ENCODE measurements at regions not wholly inside any gene's neighbourhood (a gene's known extent, or its start where the extent isn't known, plus 50 kb on each side); places are given as distances from the start of the nearest gene placed in this dataset.
A peak's percentile ranks its signal among the peaks of the same experiment; 100 is the strongest.

- Histone ChIP-seq H3K4me1 (ENCODE audit: control insufficient read depth in 2 of 2, insufficient read depth in 1 of 2, low read depth in 1 of 2, low read length in 2 of 2) (peaks cover 0 to 10% of the 10 kb centered on the region in 2 donors), H2BK12ac (ENCODE audit: low read length) (no peak overlapping the region)
- WGBS, 2 donors (ENCODE audit: extremely low coverage in 2 of 2, insufficient read length in 2 of 2, insufficient replicate concordance in 1 of 2): no CpG with 5 or more reads among the region's 7 CpGs
Observed at GRCh38 chr5:135108992-135109391, 75.0 kb upstream of the PITX1 start.

GRCh38 chr5:135108569-135108968, 74.5 kb upstream of the PITX1 start:
- Histone ChIP-seq H2AFZ (ENCODE audit: low read length) (no peak overlapping the region), H4K91ac (ENCODE audit: low read depth, low read length, poor library complexity) (no peak overlapping the region), H3K79me1 (ENCODE audit: low read depth, low read length) (no peaks in the 10 kb centered on the region), H2BK12ac (ENCODE audit: low read length) (no peak overlapping the region), H2BK120ac (ENCODE audit: low read depth, low read length) (no peak overlapping the region), H3K4me2 (ENCODE audit: insufficient read depth, low read length, poor library complexity, severe bottlenecking) (no peak overlapping the region), H3K27ac (replicated peaks; ENCODE audit: low read length) (no peak overlapping the region), H3K27me3 (ENCODE audit: control insufficient read depth in 3 of 3, insufficient read depth in 3 of 3, low read depth in 1 of 3, low read length in 3 of 3) (peaks cover 0 to 31% (median 0%) of the 10 kb centered on the region in 3 experiments), H4K8ac (ENCODE audit: low read depth, low read length) (no peak overlapping the region), H3K14ac (ENCODE audit: low read length) (no peak overlapping the region), H3K4ac (ENCODE audit: low read length) (no peak overlapping the region), H3K4me1 (ENCODE audit: control insufficient read depth in 2 of 2, insufficient read depth in 1 of 2, low read depth in 1 of 2, low read length in 2 of 2) (peaks cover 0 to 10% of the 10 kb centered on the region in 2 donors), H3K23ac (ENCODE audit: low read depth, low read length, poor library complexity) (no peak overlapping the region), H3K9ac (ENCODE audit: low read depth, low read length, poor library complexity) (no peak overlapping the region), H3K9me3 (replicated peaks in 1 of 2; ENCODE audit: control insufficient read depth in 2 of 2, insufficient read depth in 1 of 2, low read depth in 1 of 2, low read length in 2 of 2) (no peaks in the 10 kb centered on the region), H3K4me3 (ENCODE audit: low read length in 2 of 2) (no peak overlapping the region), H3K36me3 (replicated peaks in 1 of 2; ENCODE audit: control insufficient read depth in 2 of 2, insufficient read depth in 2 of 2, low read length in 2 of 2) (no peaks in the 10 kb centered on the region), H2AK5ac (ENCODE audit: low read depth, low read length) (peak overlapping the region; percentile 56), H2BK5ac (ENCODE audit: low read length) (no peak overlapping the region), H2BK15ac (ENCODE audit: low read length) (no peak overlapping the region), H3K18ac (ENCODE audit: low read length) (peak overlapping the region; percentile 46)
- DNase-seq (ENCODE audit: low spot score): no peak
- WGBS, 2 donors (ENCODE audit: extremely low coverage in 2 of 2, insufficient read length in 2 of 2, insufficient replicate concordance in 1 of 2): no CpG with 5 or more reads among the region's 3 CpGs

More at GRCh38 chr5:135108992-135109391, 75.0 kb upstream of the PITX1 start:
- Histone ChIP-seq H3K9me3 (replicated peaks in 1 of 2; ENCODE audit: control insufficient read depth in 2 of 2, insufficient read depth in 1 of 2, low read depth in 1 of 2, low read length in 2 of 2) (no peaks in the 10 kb centered on the region), H3K23ac (ENCODE audit: low read depth, low read length, poor library complexity) (no peak overlapping the region), H3K36me3 (replicated peaks in 1 of 2; ENCODE audit: control insufficient read depth in 2 of 2, insufficient read depth in 2 of 2, low read length in 2 of 2) (no peaks in the 10 kb centered on the region), H3K4ac (ENCODE audit: low read length) (peak overlapping the region; percentile 66), H3K27ac (replicated peaks; ENCODE audit: low read length) (no peak overlapping the region), H2AFZ (ENCODE audit: low read length) (no peak overlapping the region), H3K9ac (ENCODE audit: low read depth, low read length, poor library complexity) (no peak overlapping the region), H4K91ac (ENCODE audit: low read depth, low read length, poor library complexity) (no peak overlapping the region), H3K4me3 (ENCODE audit: low read length in 2 of 2) (no peak overlapping the region), H3K18ac (ENCODE audit: low read length) (peak overlapping the region; percentile 46), H3K79me1 (ENCODE audit: low read depth, low read length) (no peaks in the 10 kb centered on the region), H3K4me2 (ENCODE audit: insufficient read depth, low read length, poor library complexity, severe bottlenecking) (no peak overlapping the region), H2BK120ac (ENCODE audit: low read depth, low read length) (no peak overlapping the region), H2AK5ac (ENCODE audit: low read depth, low read length) (peak overlapping the region; percentile 56), H2BK5ac (ENCODE audit: low read length) (no peak overlapping the region), H4K8ac (ENCODE audit: low read depth, low read length) (no peak overlapping the region), H2BK15ac (ENCODE audit: low read length) (no peak overlapping the region), H3K27me3 (ENCODE audit: control insufficient read depth in 3 of 3, insufficient read depth in 3 of 3, low read depth in 1 of 3, low read length in 3 of 3) (peaks cover 0 to 31% (median 0%) of the 10 kb centered on the region in 3 experiments), H3K14ac (ENCODE audit: low read length) (no peak overlapping the region)
- DNase-seq (ENCODE audit: low spot score): no peak

DNA sequence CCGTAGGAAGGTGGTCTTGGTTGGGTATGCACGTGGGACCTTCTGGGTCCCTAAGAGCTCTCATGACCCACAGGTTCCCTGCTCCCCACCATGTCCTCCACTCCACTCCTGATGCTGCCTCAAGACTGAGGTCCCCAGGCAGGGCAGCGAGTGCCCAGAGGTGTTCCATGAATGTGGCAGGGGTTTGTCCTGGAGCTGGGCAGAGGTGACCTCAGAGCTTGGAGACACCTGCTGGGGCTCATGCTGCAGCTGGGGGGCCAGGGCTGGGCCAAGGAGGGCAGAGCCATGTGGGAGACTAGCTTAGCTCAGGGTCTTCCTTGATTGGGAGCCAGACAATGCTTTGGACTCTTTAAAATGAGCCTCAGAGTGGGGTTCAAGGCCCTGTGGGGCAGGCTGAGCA, 74.0 kb upstream of the PITX1 start:
- peaks cover 0 to 31% (median 0%) of the 10 kb centered on the region in 3 experiments for H3K27me3 ChIP-seq (ENCODE audit: control insufficient read depth in 3 of 3, insufficient read depth in 3 of 3, low read depth in 1 of 3, low read length in 3 of 3)
- WGBS, 2 donors (ENCODE audit: extremely low coverage in 2 of 2, insufficient read length in 2 of 2, insufficient replicate concordance in 1 of 2): no CpG with 5 or more reads among the region's 3 CpGs
- peak overlapping the region; percentile 22 for H3K18ac ChIP-seq (ENCODE audit: low read length)
- no peak overlapping the region for H3K4ac ChIP-seq (ENCODE audit: low read length)
- no peak overlapping the region for H4K91ac ChIP-seq (ENCODE audit: low read depth, low read length, poor library complexity)
- H3K4me2 ChIP-seq (ENCODE audit: insufficient read depth, low read length, poor library complexity, severe bottlenecking): no peak overlapping the region
- H3K4me3 ChIP-seq (ENCODE audit: low read length in 2 of 2): peak overlapping the region in 1 of 2 donors; percentile 28
- no peak overlapping the region for H3K23ac ChIP-seq (ENCODE audit: low read depth, low read length, poor library complexity)
- H3K9me3 ChIP-seq (replicated peaks in 1 of 2; ENCODE audit: control insufficient read depth in 2 of 2, insufficient read depth in 1 of 2, low read depth in 1 of 2, low read length in 2 of 2): no peaks in the 10 kb centered on the region
- H3K4me1 ChIP-seq (ENCODE audit: control insufficient read depth in 2 of 2, insufficient read depth in 1 of 2, low read depth in 1 of 2, low read length in 2 of 2): peaks cover 0 to 10% of the 10 kb centered on the region in 2 donors
- no peak overlapping the region for H4K8ac ChIP-seq (ENCODE audit: low read depth, low read length)
- no peak overlapping the region for H2AFZ ChIP-seq (ENCODE audit: low read length)
- H2AK5ac ChIP-seq (ENCODE audit: low read depth, low read length): peak overlapping the region; percentile 56
- H2BK15ac ChIP-seq (ENCODE audit: low read length): peak overlapping the region; percentile 33
- no peak overlapping the region for H2BK12ac ChIP-seq (ENCODE audit: low read length)
- H3K79me1 ChIP-seq (ENCODE audit: low read depth, low read length): no peaks in the 10 kb centered on the region
- H3K36me3 ChIP-seq (replicated peaks in 1 of 2; ENCODE audit: control insufficient read depth in 2 of 2, insufficient read depth in 2 of 2, low read length in 2 of 2): no peaks in the 10 kb centered on the region
- no peak overlapping the region for H2BK120ac ChIP-seq (ENCODE audit: low read depth, low read length)
- no peak overlapping the region for H3K14ac ChIP-seq (ENCODE audit: low read length)
- H3K9ac ChIP-seq (ENCODE audit: low read depth, low read length, poor library complexity): no peak overlapping the region
- no peak overlapping the region for H3K27ac ChIP-seq (replicated peaks; ENCODE audit: low read length)
- DNase-seq (ENCODE audit: low spot score): no peak
- H2BK5ac ChIP-seq (ENCODE audit: low read length): no peak overlapping the region

GRCh38 chr5:135106610-135107471, 72.8 kb upstream of the PITX1 start:
- H3K18ac ChIP-seq (ENCODE audit: low read length): peak overlapping the region; percentile 30
- H2BK12ac ChIP-seq (ENCODE audit: low read length): no peak overlapping the region
- no peak overlapping the region for H3K9ac ChIP-seq (ENCODE audit: low read depth, low read length, poor library complexity)
- H3K4me2 ChIP-seq (ENCODE audit: insufficient read depth, low read length, poor library complexity, severe bottlenecking): no peak overlapping the region
- H2AFZ ChIP-seq (ENCODE audit: low read length): no peak overlapping the region
- no peak overlapping the region for H2BK120ac ChIP-seq (ENCODE audit: low read depth, low read length)
- H3K23ac ChIP-seq (ENCODE audit: low read depth, low read length, poor library complexity): no peak overlapping the region
- H3K36me3 ChIP-seq (replicated peaks in 1 of 2; ENCODE audit: control insufficient read depth in 2 of 2, insufficient read depth in 2 of 2, low read length in 2 of 2): no peaks in the 10 kb centered on the region
- no peaks in the 10 kb centered on the region for H3K79me1 ChIP-seq (ENCODE audit: low read depth, low read length)
- no peak overlapping the region for H3K4me3 ChIP-seq (ENCODE audit: low read length in 2 of 2)
- H3K27me3 ChIP-seq (ENCODE audit: control insufficient read depth in 3 of 3, insufficient read depth in 3 of 3, low read depth in 1 of 3, low read length in 3 of 3): peaks cover 0 to 29% (median 0%) of the 10 kb centered on the region in 3 experiments
- H3K4me1 ChIP-seq (ENCODE audit: control insufficient read depth in 2 of 2, insufficient read depth in 1 of 2, low read depth in 1 of 2, low read length in 2 of 2): peaks cover 0 to 3% of the 10 kb centered on the region in 2 donors
- no peak overlapping the region for H4K8ac ChIP-seq (ENCODE audit: low read depth, low read length)
- no peak overlapping the region for H2BK15ac ChIP-seq (ENCODE audit: low read length)
- no peak for DNase-seq (ENCODE audit: low spot score)
- no peak overlapping the region for H3K27ac ChIP-seq (replicated peaks; ENCODE audit: low read length)
- WGBS, 2 donors (ENCODE audit: extremely low coverage in 2 of 2, insufficient read length in 2 of 2, insufficient replicate concordance in 1 of 2): no CpG with 5 or more reads among the region's 19 CpGs
- no peaks in the 10 kb centered on the region for H3K9me3 ChIP-seq (replicated peaks in 1 of 2; ENCODE audit: control insufficient read depth in 2 of 2, insufficient read depth in 1 of 2, low read depth in 1 of 2, low read length in 2 of 2)
- no peak overlapping the region for H4K91ac ChIP-seq (ENCODE audit: low read depth, low read length, poor library complexity)
- H2AK5ac ChIP-seq (ENCODE audit: low read depth, low read length): no peak overlapping the region
- no peak overlapping the region for H2BK5ac ChIP-seq (ENCODE audit: low read length)
- H3K4ac ChIP-seq (ENCODE audit: low read length): no peak overlapping the region
- H3K14ac ChIP-seq (ENCODE audit: low read length): no peak overlapping the region

Measured in neuronal stem cell (in vitro differentiated cells).